H1 (cell line): ENCODE measurements at regions not wholly inside any gene's neighbourhood (a gene's known extent, or its start where the extent isn't known, plus 50 kb on each side); places are given as distances from the start of the nearest gene placed in this dataset.

Source experiments
- POLR2A ChIP-seq, 2 experiments: IDR thresholded peaks; 1 replicate in 1 of 2; 2 replicates in 1 of 2; pipeline ENCODE4 v1.6.1; 2011; ENCODE audit warnings: low read depth in 2 of 2, low read length in 2 of 2, mild to moderate bottlenecking in 2 of 2; ENCODE audit errors: control extremely low read depth in 1 of 2
- TCF12 ChIP-seq: IDR thresholded peaks from 2 replicates; pipeline ENCODE4 v1.6.1; 2011; ENCODE audit warnings: low read depth, mild to moderate bottlenecking, low read length
- TF ChIP-seq, protein P1 (sequence below), 3 experiments: IDR thresholded peaks; 1 replicate in 2 of 3; 2 replicates in 1 of 3; pipeline versions ENCODE4 v1.5.1 to v1.6.1; 2011; ENCODE audit warnings: low read length in 3 of 3, mild to moderate bottlenecking in 3 of 3, inconsistent platforms in 2 of 3, low read depth in 1 of 3, moderate library complexity in 1 of 3; ENCODE audit not compliant: insufficient read depth in 1 of 3; ENCODE audit errors: control extremely low read depth in 1 of 3
- TF ChIP-seq, protein P2 (sequence below): IDR thresholded peaks from 2 replicates; pipeline ENCODE4 v1.6.1; 2011; ENCODE audit warnings: low read depth, mild to moderate bottlenecking, low read length; ENCODE audit not compliant: insufficient read depth

DNA sequence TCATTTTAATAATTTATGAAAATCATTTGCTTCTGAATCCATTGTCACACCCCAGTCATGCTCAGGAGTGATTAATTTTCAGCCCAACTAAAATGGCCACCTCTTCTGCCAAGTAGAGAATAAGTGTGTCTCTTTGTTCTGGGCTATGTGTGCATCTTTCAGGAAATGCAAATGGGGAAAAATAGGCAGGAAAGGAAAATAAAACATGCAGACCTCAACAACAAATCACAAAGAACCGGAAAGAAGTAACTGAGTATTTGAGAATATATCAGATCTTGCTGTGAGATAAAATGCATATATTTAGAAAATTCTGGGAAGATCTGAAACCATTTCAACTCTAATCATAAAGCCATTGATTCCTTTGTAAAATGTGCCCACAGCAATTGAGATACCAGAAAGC, 763.9 kb downstream of the GALC start (continued):
- TF ChIP-seq, protein P1, sequence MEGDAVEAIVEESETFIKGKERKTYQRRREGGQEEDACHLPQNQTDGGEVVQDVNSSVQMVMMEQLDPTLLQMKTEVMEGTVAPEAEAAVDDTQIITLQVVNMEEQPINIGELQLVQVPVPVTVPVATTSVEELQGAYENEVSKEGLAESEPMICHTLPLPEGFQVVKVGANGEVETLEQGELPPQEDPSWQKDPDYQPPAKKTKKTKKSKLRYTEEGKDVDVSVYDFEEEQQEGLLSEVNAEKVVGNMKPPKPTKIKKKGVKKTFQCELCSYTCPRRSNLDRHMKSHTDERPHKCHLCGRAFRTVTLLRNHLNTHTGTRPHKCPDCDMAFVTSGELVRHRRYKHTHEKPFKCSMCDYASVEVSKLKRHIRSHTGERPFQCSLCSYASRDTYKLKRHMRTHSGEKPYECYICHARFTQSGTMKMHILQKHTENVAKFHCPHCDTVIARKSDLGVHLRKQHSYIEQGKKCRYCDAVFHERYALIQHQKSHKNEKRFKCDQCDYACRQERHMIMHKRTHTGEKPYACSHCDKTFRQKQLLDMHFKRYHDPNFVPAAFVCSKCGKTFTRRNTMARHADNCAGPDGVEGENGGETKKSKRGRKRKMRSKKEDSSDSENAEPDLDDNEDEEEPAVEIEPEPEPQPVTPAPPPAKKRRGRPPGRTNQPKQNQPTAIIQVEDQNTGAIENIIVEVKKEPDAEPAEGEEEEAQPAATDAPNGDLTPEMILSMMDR (IDR thresholded peaks at IDR 0.05; ENCODE audit: control extremely low read depth in 1 of 3, insufficient read depth in 1 of 3, low read depth in 1 of 3, low read length in 3 of 3), result no peak
- TF ChIP-seq TCF12 (no peak), POLR2A (IDR thresholded peaks at IDR 0.05; ENCODE audit: control extremely low read depth in 1 of 2, low read depth in 2 of 2, low read length in 2 of 2) (no peak)
- TF ChIP-seq, protein P2, sequence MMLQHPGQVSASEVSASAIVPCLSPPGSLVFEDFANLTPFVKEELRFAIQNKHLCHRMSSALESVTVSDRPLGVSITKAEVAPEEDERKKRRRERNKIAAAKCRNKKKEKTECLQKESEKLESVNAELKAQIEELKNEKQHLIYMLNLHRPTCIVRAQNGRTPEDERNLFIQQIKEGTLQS, result no peak
- TF ChIP-seq, all 59 proteins: peak for 0
